GM19035 (cell line): ENCODE measurements at regions not wholly inside any gene's neighbourhood (a gene's known extent, or its start where the extent isn't known, plus 50 kb on each side); places are given as distances from the start of the nearest gene placed in this dataset.

Source experiments
- ATAC-seq: cut with Tn5 transposase; IDR thresholded peaks from one replicate; pipeline ENCODE4 v1.9.1; 2021; ENCODE audit not compliant: unreplicated experiment

- no peak for ATAC-seq
Measured at GRCh38 chr7:89401099-89401498, 605.6 kb upstream of the TEX47 start.

- no peak for ATAC-seq
Measured at GRCh38 chr7:89401690-89402089, 606.2 kb upstream of the TEX47 start.

- ATAC-seq: no peak
Measured at GRCh38 chr7:89451911-89452310, 656.4 kb upstream of the TEX47 start.

GRCh38 chr7:89456556-89456955, 661.0 kb upstream of the TEX47 start:
- ATAC-seq: no peak

GRCh38 chr7:89458114-89458513, 662.6 kb upstream of the TEX47 start:
- ATAC-seq: no peak

- no peak for ATAC-seq
Measured at GRCh38 chr7:89474456-89474855, 678.9 kb upstream of the TEX47 start.

- ATAC-seq: no peak
Measured at GRCh38 chr7:89477991-89478390, 676.3 kb upstream of the STEAP1 start.

- ATAC-seq: no peak
Measured at GRCh38 chr7:89495704-89496103, 658.6 kb upstream of the STEAP1 start.

GRCh38 chr7:89500084-89500483, 654.2 kb upstream of the STEAP1 start:
- ATAC-seq: no peak

- no peak for ATAC-seq
Measured at GRCh38 chr7:89503281-89503680, 651.0 kb upstream of the STEAP1 start.

- no peak for ATAC-seq
Measured at GRCh38 chr7:89507034-89507433, 647.2 kb upstream of the STEAP1 start.

GRCh38 chr7:89511900-89512299, 642.4 kb upstream of the STEAP1 start:
- ATAC-seq: no peak

- ATAC-seq: no peak
Measured at GRCh38 chr7:89514970-89515369, 639.3 kb upstream of the STEAP1 start.

- no peak for ATAC-seq
Measured at GRCh38 chr7:89517815-89518214, 636.5 kb upstream of the STEAP1 start.

GRCh38 chr7:89549768-89550167, 604.5 kb upstream of the STEAP1 start:
- no peak for ATAC-seq

GRCh38 chr7:89554209-89554608, 600.1 kb upstream of the STEAP1 start:
- no peak for ATAC-seq

GRCh38 chr7:89559596-89559995, 594.7 kb upstream of the STEAP1 start:
- no peak for ATAC-seq

- no peak for ATAC-seq
Measured at GRCh38 chr7:89563597-89563996, 590.7 kb upstream of the STEAP1 start.

GRCh38 chr7:89584896-89585295, 569.4 kb upstream of the STEAP1 start:
- ATAC-seq: no peak

- ATAC-seq: no peak
Measured at GRCh38 chr7:89593125-89593524, 561.1 kb upstream of the STEAP1 start.

GRCh38 chr7:89602984-89603383, 551.3 kb upstream of the STEAP1 start:
- no peak for ATAC-seq

GRCh38 chr7:89605362-89605761, 548.9 kb upstream of the STEAP1 start:
- ATAC-seq: no peak

- no peak for ATAC-seq
Measured at GRCh38 chr7:89606511-89606910, 547.8 kb upstream of the STEAP1 start.

GRCh38 chr7:89607792-89608191, 546.5 kb upstream of the STEAP1 start:
- no peak for ATAC-seq
